Gastrocnemius medialis (tissue), 4 donors: ENCODE measurements at regions not wholly inside any gene's neighbourhood (a gene's known extent, or its start where the extent isn't known, plus 50 kb on each side); places are given as distances from the start of the nearest gene placed in this dataset.

ENCODE experiments used
- CTCF ChIP-seq, 5 experiments: fragments of 450-650 bp in 3 of 5; fragments of 200-600 bp in 2 of 5; sonication (generic) in 2 of 5; IDR thresholded peaks in 4 of 5; conservative IDR thresholded peaks in 1 of 5; 1 replicate in 4 of 5; 2 replicates in 1 of 5; pipeline ENCODE4 v1.5.1; 2016 to 2019; ENCODE audit warnings: antibody characterized with exemption in 5 of 5, mild to moderate bottlenecking in 3 of 5, moderate library complexity in 3 of 5
- POLR2A ChIP-seq, 2 donors: fragments of 450-650 bp; IDR thresholded peaks; one replicate each; pipeline ENCODE4 v1.6.1; 2017; ENCODE audit warnings: antibody characterized with exemption in 2 of 2, mild to moderate bottlenecking in 2 of 2, moderate library complexity in 2 of 2

- no peak for TF ChIP-seq CTCF (IDR thresholded peaks at IDR 0.05 in 4 of 5, conservative IDR thresholded peaks at IDR 0.05 in 1 of 5)
- TF ChIP-seq POLR2A (IDR thresholded peaks at IDR 0.05) = no peak
Observed at GRCh38 chr15:70513819-70514218, 249.5 kb downstream of the UACA start.
